AG09319 (cell line): ENCODE measurements at regions not wholly inside any gene's neighbourhood (a gene's known extent, or its start where the extent isn't known, plus 50 kb on each side); places are given as distances from the start of the nearest gene placed in this dataset.

Experiments
- DNase-seq: peaks from one replicate; pipeline ENCODE4 v3.0.0-alpha.2; 2010; ENCODE audit warnings: low read depth; ENCODE audit errors: extremely low read depth
- CTCF ChIP-seq: IDR thresholded peaks from 2 replicates; pipeline ENCODE4 v1.5.1; 2011; ENCODE audit warnings: low read depth, mild to moderate bottlenecking, inconsistent platforms, low read length, moderate library complexity

- DNase-seq = no peak
- no peak for TF ChIP-seq CTCF
Observed at GRCh38 chr3:118472586-118472985, 562.1 kb downstream of the IGSF11 start.

GRCh38 chr3:118473343-118473742, 561.3 kb downstream of the IGSF11 start:
- no peak for DNase-seq

GRCh38 chr3:118476885-118477618, 557.6 kb downstream of the IGSF11 start:
- TF ChIP-seq CTCF = no peak
- no peak for DNase-seq

More at GRCh38 chr3:118473343-118473742, 561.3 kb downstream of the IGSF11 start:
- TF ChIP-seq CTCF = no peak

- no peak for DNase-seq
- TF ChIP-seq CTCF = no peak
Observed at GRCh38 chr3:118477768-118478167, 556.9 kb downstream of the IGSF11 start.

- DNase-seq = no peak
- TF ChIP-seq CTCF = no peak
Observed at GRCh38 chr3:118478706-118479276, 555.9 kb downstream of the IGSF11 start.

- DNase-seq = no peak
- no peak for TF ChIP-seq CTCF
Observed at GRCh38 chr3:118479376-118479775, 555.3 kb downstream of the IGSF11 start.

GRCh38 chr3:118480101-118480860, 554.4 kb downstream of the IGSF11 start:
- no peak for TF ChIP-seq CTCF
- DNase-seq = no peak
